GM18861 (cell line): ENCODE measurements at regions not wholly inside any gene's neighbourhood (a gene's known extent, or its start where the extent isn't known, plus 50 kb on each side); places are given as distances from the start of the nearest gene placed in this dataset.

Source experiments
- ATAC-seq: cut with Tn5 transposase; IDR thresholded peaks from one replicate; pipeline ENCODE4 v1.9.1; 2021; ENCODE audit not compliant: unreplicated experiment

- ATAC-seq: no peak
These were observed 238.3 kb upstream of the MVB12B start for GRCh38 chr9:126088336-126088735.

DNA sequence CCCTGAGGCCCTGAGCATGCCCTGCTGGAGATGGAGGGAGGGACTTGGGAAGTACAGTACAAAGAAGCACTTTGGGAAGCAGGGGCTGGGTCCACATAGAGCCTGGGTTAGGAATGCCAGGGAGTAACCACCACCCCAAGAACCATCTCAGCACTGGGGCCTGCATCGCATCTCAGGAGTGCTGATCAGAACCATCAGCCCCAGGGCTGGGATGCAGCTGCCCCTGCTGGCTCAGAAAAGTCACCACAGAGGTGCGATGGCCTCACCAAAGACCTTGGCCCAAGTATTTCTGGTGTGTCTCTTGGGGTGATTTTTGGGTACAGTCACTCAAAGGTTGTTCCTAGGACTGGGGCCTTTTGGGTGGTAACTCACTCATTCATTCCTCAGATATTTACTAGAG is 236.8 kb upstream of the MVB12B start:
- ATAC-seq: no peak

- no peak for ATAC-seq
These were observed 232.9 kb upstream of the MVB12B start for GRCh38 chr9:126093771-126094170.

- ATAC-seq: no peak
These were observed 231.0 kb upstream of the MVB12B start for GRCh38 chr9:126095546-126096190.

GRCh38 chr9:126096340-126096739 is 230.3 kb upstream of the MVB12B start:
- ATAC-seq: no peak

- no peak for ATAC-seq
These were observed 228.9 kb upstream of the MVB12B start for GRCh38 chr9:126097679-126098078.

DNA sequence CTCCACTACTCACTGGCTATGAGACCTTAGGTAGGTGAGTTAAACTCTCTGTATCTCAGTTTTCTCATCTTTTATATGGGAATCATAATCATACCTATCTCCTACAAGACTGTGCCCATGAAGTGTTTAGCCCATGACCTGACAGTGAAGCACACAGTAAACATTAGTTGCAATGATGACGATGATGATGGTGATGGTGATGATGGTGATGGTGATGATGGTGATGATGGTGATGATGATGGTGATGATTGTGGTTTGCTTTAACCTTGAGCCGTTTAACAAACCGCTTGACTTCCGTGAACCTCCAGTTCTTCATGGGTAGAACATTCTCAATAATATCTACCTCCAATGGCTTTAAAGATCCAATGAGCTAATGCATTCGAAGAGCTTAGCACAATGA is 220.2 kb upstream of the MVB12B start:
- ATAC-seq: no peak

DNA sequence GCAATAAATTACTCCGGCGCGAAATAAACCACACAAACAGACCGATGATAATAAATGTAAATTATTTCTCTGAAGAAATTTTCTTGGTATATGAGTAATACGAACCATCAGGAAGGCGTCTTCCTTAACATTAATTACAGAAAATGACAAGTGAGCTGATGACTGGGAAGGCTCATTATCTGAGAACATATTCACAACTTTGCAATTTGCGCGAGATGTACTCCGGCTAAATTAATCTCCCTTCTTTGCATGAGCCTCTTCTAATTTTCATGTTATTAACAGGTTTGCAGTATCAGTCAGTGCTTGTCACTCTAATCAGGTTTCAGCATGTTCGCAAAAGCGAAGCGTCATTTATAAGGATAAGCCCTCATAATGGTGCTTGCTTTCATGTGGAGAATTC is 218.9 kb upstream of the MVB12B start:
- ATAC-seq: no peak

GRCh38 chr9:126108240-126108639 is 218.4 kb upstream of the MVB12B start:
- ATAC-seq: no peak

- no peak for ATAC-seq
These were observed 217.1 kb upstream of the MVB12B start for GRCh38 chr9:126109575-126109974.

DNA sequence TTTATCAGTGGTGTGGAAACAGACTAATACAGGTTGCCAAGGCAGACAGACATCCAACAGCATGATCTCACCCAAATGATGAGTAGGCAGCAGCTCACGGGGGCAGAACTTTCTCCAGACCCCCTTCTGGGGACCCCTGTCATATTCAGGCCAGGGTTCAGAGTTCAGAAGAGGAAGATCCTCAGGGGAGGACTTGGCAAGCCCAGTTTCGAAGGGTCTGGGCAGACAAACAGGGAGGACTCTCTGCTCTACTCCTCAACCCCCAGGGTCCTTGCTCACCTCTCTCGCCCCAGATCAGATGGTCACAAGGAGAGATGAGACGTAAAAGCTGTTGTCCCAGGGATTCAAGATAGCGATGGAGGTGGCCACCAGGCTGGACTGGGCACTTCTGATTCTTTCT is 215.1 kb upstream of the MVB12B start:
- no peak for ATAC-seq

- ATAC-seq: no peak
These were observed 214.4 kb upstream of the MVB12B start for GRCh38 chr9:126112135-126112720.

- no peak for ATAC-seq
These were observed 213.5 kb upstream of the MVB12B start for GRCh38 chr9:126113176-126113575.

DNA sequence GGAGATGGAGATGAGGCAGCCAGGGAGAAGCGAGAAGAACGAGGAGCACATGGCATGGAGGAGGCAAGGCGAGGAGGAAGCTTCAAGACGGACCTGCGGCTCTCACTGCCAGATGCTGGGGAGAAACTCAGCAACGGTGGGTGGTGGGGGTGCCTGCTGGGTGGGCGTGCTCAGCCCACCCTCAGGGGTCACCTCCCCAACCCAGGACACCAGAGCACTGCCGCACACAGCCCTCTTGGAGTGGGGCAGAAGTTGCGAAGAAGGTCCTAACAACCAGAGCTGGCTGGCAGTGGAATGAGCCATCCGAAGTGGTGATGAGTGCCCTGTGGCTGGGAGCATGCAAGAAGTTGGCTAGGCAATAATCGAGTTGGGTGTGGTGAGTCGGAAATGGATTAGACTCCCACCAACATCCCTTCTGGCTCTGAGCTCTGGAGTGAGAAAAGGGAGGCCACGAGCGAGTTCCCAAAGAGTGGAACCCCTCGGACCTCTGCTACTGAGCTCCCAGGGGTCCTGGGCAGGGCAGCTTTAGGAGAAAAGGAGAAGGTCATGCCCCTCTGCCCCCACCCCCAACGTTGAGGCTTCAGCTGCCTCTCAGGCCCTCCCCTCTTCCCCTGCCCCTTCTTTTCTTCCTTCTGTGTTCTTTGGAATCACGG is 212.7 kb upstream of the MVB12B start:
- no peak for ATAC-seq

DNA sequence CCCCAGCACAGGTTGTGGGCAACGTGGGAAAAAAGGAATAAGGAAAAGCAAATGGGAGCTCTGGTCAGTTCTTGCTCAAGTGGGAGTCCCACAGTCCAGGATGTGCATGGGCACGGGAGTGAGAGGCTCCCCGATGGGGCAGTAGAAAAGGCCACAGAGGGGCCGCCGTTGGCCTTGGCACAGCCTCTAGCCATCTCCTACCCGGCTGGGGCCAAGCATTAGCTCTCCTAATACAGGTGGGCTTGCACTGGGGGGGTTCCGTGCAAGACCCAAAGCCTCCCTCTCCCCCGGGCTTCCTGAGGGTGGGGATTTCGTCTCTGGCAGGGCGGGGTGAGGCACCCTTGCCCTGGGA is 212.2 kb upstream of the MVB12B start:
- no peak for ATAC-seq

DNA sequence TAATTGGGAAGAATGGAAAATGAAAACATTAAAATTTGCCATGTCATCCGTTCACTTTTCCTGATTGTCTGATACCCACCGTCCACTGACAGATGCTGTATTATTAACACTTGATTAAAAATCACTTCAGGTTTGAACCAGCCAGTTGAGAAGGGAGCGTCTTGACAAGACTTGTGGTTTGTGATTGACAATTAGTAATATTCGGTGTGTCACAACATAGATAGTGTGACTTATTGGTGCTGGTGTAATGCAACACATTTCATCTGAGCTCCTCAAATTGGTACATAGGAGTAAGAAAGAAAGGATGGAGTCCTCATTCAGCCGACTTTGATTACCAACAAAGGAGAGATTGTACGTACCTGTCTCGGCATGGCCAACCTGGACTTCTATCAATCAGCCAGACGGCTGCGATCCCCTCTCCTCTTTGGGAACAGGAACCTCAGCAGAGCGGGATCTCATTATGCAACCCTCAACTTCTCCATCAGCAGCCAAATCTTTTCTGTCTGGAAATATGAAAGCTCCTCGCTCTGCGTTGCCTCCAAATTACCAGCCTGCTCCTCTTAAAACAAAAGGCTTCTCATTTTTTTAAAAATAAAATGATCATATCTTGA is 211.7 kb upstream of the MVB12B start:
- no peak for ATAC-seq

DNA sequence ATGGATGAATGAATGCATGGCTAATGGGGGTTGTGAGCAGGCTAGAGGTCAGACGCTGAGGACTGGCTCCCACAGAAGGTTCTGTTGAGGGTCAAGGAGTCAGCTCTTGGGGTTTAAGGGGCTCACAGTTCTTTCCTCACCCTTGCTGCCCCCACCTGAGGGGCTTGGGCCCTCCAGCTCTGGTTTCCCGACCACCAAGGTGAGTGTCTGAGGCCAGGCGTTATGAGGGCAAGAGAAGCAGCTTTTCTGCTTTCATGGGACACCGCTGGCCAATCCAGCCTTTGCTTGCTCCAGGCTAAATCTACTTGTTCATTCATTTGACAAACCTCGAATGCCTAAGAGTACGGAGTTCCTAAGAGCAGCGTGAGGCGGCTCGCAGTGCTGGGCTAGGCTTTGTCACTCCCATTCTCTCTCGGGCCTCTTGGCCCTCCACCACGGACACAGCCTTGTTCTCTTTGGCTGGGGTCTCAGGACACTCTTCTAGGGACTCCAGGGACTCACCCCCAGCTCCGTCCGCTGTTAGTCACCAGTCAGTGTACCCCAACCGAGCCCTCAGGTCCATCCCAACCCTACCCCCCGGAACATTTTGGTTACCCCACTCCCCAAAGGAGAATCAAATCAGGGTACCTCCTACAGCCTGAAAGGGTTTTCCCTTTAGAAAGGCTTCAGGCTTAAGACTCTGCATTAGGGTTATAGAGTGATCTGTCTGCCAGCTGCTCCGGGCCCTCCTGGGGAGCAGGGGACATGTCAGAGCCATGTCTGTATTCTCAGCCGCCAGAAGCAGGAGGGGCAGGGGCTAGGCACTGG is 210.1 kb upstream of the MVB12B start:
- no peak for ATAC-seq

DNA sequence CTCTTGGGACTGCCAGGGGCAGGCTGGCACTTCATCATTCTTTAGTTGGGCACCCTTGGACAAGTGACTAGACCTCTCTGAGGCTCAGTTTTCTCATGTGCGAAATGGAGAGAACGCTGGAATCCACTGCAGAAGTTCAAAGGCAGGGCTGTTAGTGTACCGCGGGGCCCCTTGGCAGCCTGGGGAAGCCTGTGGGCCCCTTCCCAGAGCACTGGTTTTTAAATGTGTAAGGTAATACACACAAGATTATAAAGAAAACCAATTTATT is 209.5 kb upstream of the MVB12B start:
- no peak for ATAC-seq

GRCh38 chr9:126117631-126118030 is 209.0 kb upstream of the MVB12B start:
- ATAC-seq: no peak

GRCh38 chr9:126119731-126120130 is 206.9 kb upstream of the MVB12B start:
- ATAC-seq: no peak

DNA sequence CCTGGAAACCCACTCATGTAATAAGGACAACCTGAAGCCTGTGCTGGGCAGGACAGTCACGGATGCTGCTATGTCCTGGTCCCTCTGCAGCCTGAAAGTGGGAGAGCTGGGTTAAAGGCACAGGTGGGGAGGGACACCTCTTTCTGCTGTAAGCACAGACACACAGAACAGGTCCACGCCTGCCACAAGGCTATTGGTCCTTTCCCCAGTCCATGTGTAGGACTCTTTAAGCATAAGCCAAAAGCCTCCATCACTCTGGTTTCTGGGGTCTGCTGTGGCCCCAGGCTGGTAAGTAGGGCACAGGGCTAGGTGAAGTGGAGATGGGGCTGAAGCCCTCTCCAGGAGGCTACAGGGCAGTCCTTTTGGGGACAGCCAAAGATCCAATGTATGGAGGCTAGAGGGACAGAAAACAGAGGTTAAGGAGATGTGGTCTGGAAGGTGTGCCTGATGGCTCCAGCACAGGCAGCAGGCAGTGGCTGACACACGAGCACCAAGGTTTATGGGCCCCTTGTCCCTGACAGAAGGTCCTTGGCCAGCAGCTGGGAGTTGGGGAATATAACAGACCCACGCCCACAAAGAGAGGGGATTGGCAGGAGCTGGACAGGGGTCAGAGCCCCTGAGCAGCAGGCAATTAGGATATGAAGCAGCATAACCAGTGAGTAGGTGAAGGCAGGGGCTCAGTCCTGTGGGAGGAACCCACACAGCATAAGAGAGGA is 203.6 kb upstream of the MVB12B start:
- no peak for ATAC-seq
